ENCODE measurements at regions not wholly inside any gene's neighbourhood (a gene's known extent, or its start where the extent isn't known, plus 50 kb on each side); places are given as distances from the start of the nearest gene placed in this dataset.

DNA sequence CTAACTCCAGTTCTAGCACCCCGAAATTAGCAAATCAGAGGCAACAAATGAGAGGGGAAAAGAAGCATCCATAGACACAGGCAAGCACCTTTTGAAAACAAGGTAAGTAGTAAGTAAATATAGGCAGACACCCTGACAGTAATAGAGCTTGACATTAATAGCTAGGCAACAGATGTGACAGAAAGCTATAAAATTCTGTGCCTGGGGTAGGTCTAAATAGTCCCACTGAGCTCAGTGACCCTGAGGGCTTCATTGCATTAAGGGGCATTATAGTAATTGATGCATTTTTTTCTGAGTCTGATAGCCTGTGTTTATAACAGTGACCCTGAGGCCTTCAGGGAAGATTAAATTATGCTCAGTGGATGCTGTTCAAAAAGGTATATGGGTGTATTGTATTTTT lies 197.1 kb downstream of the HIPK3 start:
- H3K4me1 ChIP-seq = no peaks in the 10 kb centered on the region
- no peak overlapping the region for H3K4me3 ChIP-seq
- no peaks in the 10 kb centered on the region for H4K20me1 ChIP-seq
- no peaks in the 10 kb centered on the region for H3K9me3 ChIP-seq (replicated peaks in 1 of 11)
- no peak overlapping the region for H3K27ac ChIP-seq
- no peak overlapping the region for H3K4me2 ChIP-seq
- TF ChIP-seq Cebpa-rat (IDR thresholded peaks at IDR 0.05) = no peak
- no peak overlapping the region for H3K9ac ChIP-seq
- no peaks in the 10 kb centered on the region for H3K27me3 ChIP-seq
- no peaks in the 10 kb centered on the region for H3K36me3 ChIP-seq

GRCh38 chr11:33452836-33453624 lies 195.8 kb downstream of the HIPK3 start:
- no peak for TF ChIP-seq Cebpa-rat (IDR thresholded peaks at IDR 0.05)
- Histone ChIP-seq H3K4me3 (no peak overlapping the region), H3K9me3 (replicated peaks in 1 of 11) (no peaks in the 10 kb centered on the region), H4K20me1 (no peaks in the 10 kb centered on the region), H3K27me3 (no peaks in the 10 kb centered on the region), H3K27ac (no peak overlapping the region), H3K36me3 (no peaks in the 10 kb centered on the region), H3K4me1 (no peaks in the 10 kb centered on the region), H3K4me2 (no peak overlapping the region), H3K9ac (no peak overlapping the region)

DNA sequence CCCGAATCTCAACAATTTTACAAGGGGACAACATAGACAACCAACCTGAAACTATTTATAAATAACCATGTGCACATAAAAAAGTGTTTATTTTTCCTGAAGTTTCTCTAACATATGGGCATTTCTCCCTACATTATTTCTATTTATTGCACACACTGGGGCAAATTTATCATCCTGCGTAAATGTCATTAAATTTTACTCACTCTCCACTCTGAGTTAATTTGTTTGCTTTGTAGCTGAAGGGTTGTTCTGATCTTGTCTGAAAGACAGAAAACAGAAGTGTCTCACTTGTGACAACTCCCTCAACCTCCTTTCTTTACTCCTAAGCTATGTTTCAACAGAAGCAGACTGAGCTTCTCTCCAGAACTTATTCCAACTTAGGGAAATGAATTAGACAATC lies 194.2 kb downstream of the HIPK3 start:
- Histone ChIP-seq H4K20me1 (no peaks in the 10 kb centered on the region), H3K9ac (no peak overlapping the region), H3K4me1 (no peaks in the 10 kb centered on the region; a peak in 1 of 20 replicates), H3K9me3 (replicated peaks in 1 of 11) (no peaks in the 10 kb centered on the region), H3K27ac (no peak overlapping the region), H3K27me3 (no peaks in the 10 kb centered on the region), H3K36me3 (no peaks in the 10 kb centered on the region), H3K4me2 (no peak overlapping the region), H3K4me3 (no peak overlapping the region)
- TF ChIP-seq Cebpa-rat (IDR thresholded peaks at IDR 0.05) = no peak

GRCh38 chr11:33449798-33450197 lies 192.6 kb downstream of the HIPK3 start:
- no peak overlapping the region for H3K27ac ChIP-seq
- TF ChIP-seq Cebpa-rat (IDR thresholded peaks at IDR 0.05) = no peak
- no peak overlapping the region for H3K4me3 ChIP-seq

DNA sequence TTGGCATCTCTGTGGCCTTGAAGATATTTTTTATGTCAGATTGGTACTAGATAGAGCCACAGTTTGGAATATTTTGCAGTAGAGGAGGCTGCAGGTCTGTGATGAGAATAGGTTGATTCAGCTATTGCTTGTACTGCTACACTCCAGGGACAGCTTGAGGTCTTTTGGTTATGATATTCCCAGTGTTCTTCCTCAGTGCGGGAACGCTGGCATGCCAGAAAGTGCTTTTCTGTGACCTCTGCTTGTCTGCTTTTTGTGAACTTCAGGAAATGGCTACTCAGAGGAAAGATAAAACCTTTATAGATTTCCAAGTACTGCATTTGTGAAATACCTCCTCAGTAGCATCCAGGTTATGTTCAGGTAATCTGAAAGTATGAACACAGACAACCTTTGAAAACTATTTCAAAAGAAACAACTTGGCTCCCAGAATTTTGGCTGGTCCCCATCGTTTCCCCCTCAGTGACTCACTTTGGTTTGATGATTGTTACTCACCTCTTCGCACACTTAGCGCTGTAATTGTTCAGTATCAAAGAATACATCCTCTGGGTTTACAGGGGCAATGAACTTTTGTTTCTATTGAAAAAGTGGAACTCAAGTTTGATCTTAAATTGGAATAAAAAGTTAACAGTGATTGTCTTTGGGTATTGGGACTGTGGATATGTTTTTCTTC lies 191.4 kb downstream of the HIPK3 start:
- no peak overlapping the region for H3K4me3 ChIP-seq
- no peaks in the 10 kb centered on the region for H3K27me3 ChIP-seq
- peaks cover 0 to 16% (median 4%) of the 10 kb centered on the region in 11 experiments; a peak in 4 of 22 replicates for H3K9me3 ChIP-seq (replicated peaks in 1 of 11)
- no peaks in the 10 kb centered on the region for H4K20me1 ChIP-seq
- H3K36me3 ChIP-seq = no peaks in the 10 kb centered on the region
- no peak overlapping the region for H3K4me2 ChIP-seq
- H3K9ac ChIP-seq = no peak overlapping the region
- H3K4me1 ChIP-seq = peaks cover 0 to 3% (median 0%) of the 10 kb centered on the region in 10 experiments; a peak in 2 of 20 replicates
- TF ChIP-seq Cebpa-rat (IDR thresholded peaks at IDR 0.05) = no peak
- H3K27ac ChIP-seq = no peak overlapping the region

More at GRCh38 chr11:33449798-33450197, 192.6 kb downstream of the HIPK3 start:
- peaks cover 0 to 3% (median 0%) of the 10 kb centered on the region in 10 experiments; a peak in 2 of 20 replicates for H3K4me1 ChIP-seq
- no peak overlapping the region for H3K9ac ChIP-seq
- H3K36me3 ChIP-seq = no peaks in the 10 kb centered on the region
- no peaks in the 10 kb centered on the region for H4K20me1 ChIP-seq
- peaks cover 0 to 14% (median 4%) of the 10 kb centered on the region in 11 experiments; a peak in 4 of 22 replicates for H3K9me3 ChIP-seq (replicated peaks in 1 of 11)
- no peak overlapping the region for H3K4me2 ChIP-seq
- no peaks in the 10 kb centered on the region for H3K27me3 ChIP-seq

- Histone ChIP-seq H3K27me3 (no peaks in the 10 kb centered on the region), H3K4me2 (0 out of 22 replicates have a peak overlapping the region, but pooled peaks of 1 of the 11 experiments have one; percentile 10), H3K9ac (no peak overlapping the region), H3K36me3 (no peaks in the 10 kb centered on the region), H3K27ac (no peak overlapping the region), H3K9me3 (replicated peaks in 1 of 11) (peaks cover 0 to 22% (median 4%) of the 10 kb centered on the region in 11 experiments; a peak in 5 of 22 replicates), H3K4me1 (peaks cover 0 to 3% (median 0%) of the 10 kb centered on the region in 10 experiments; a peak in 2 of 20 replicates), H3K4me3 (no peak overlapping the region), H4K20me1 (no peaks in the 10 kb centered on the region)
- TF ChIP-seq Cebpa-rat (IDR thresholded peaks at IDR 0.05) = no peak
Measured at GRCh38 chr11:33445761-33446161, 188.6 kb downstream of the HIPK3 start.

DNA sequence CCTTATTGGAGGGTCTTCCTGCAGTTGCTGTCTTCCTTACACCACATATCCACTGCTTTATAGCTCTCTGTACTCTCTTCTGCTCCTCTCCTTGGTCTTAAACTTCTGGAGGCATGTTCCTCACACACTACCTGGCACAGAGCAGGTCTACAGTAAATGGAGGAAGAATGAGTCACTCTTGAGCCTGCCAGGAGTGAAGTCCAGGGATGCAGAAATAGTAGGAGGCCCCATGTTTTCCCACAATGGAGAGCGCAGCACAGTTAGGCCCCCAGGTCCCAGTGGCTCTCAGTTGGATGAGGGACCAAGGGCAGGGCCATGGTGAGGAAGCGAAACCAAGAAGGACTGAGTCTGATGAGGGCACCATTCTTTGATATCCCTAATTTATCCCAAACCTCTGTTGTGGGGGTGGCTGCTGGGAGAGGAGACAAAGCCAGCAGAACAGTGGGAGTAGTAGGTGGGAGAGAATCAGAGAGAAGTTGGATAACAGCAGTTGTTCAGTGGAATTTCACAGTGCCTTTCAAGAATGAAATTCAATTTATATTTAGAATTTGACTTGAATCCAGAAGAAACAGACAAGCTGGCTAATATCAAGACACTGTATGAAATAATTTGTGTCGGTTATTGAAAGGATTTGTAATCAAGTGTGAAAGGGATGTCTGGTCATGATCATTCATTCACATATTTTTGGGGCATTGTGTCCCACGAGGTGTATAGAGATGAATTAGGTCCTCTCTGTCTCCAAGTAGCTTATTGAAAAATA lies 187.8 kb downstream of the HIPK3 start:
- H3K4me1 ChIP-seq = peaks cover 0 to 3% (median 0%) of the 10 kb centered on the region in 10 experiments; a peak in 2 of 20 replicates
- H3K9me3 ChIP-seq (replicated peaks in 1 of 11) = peaks cover 0 to 22% (median 4%) of the 10 kb centered on the region in 11 experiments; a peak in 5 of 22 replicates
- no peak overlapping the region for H3K9ac ChIP-seq
- H3K27me3 ChIP-seq = no peaks in the 10 kb centered on the region
- H3K27ac ChIP-seq = no peak overlapping the region
- no peaks in the 10 kb centered on the region for H4K20me1 ChIP-seq
- no peak for TF ChIP-seq Cebpa-rat (IDR thresholded peaks at IDR 0.05)
- no peaks in the 10 kb centered on the region for H3K36me3 ChIP-seq
- no peak overlapping the region for H3K4me3 ChIP-seq
- H3K4me2 ChIP-seq = no peak overlapping the region

DNA sequence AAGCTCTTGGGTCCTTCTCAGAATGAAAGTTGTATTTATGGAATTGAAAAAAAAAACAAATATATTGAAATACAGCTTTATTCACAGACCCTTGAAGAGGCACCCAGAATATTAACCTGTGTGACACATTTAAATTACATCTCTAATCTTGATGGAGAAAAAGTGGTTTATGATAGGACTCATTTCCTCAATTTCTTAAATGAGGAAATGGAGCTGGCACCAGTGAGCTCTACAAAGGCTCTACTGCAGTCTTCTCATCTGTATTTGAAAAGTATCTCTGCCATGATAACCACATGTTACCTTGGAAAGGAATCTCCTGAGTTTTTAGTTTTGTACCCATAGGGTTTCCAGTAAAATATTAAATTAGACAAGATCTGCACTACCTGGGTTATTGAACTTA lies 186.5 kb downstream of the HIPK3 start:
- H3K36me3 ChIP-seq = no peaks in the 10 kb centered on the region
- H3K9ac ChIP-seq = no peak overlapping the region
- no peaks in the 10 kb centered on the region for H4K20me1 ChIP-seq
- H3K27ac ChIP-seq = no peak overlapping the region
- H3K27me3 ChIP-seq = no peaks in the 10 kb centered on the region
- no peak overlapping the region for H3K4me3 ChIP-seq
- H3K4me2 ChIP-seq = no peak overlapping the region
- peaks cover 0 to 22% (median 4%) of the 10 kb centered on the region in 11 experiments; a peak in 5 of 22 replicates for H3K9me3 ChIP-seq (replicated peaks in 1 of 11)
- TF ChIP-seq Cebpa-rat (IDR thresholded peaks at IDR 0.05) = no peak
- peaks cover 0 to 3% (median 0%) of the 10 kb centered on the region in 10 experiments; a peak in 2 of 20 replicates for H3K4me1 ChIP-seq

DNA sequence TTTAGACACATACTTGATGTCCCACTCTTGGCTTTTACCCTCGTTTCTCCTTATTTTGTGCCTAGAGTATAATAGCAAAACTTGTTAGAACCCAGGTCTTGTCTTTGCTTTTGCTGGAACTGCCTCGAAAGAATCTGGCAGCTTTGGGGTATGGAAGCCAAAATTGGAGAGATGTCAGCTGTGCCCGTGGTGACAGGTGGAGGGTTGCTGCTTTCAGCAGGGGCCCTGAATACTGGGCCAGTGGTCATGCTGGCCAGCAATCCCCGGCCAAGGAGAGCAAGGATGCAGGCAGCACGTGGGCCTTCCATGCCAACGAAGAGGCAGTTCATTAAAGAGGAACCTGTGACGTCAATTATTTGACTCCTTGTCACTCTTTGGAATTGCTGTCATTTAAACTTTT lies 181.1 kb downstream of the HIPK3 start:
- Histone ChIP-seq H3K4me2 (no peak overlapping the region), H3K36me3 (no peaks in the 10 kb centered on the region), H3K4me1 (no peaks in the 10 kb centered on the region), H4K20me1 (no peaks in the 10 kb centered on the region), H3K4me3 (no peak overlapping the region), H3K9me3 (replicated peaks in 1 of 11) (peaks cover 9 to 21% (median 14%) of the 10 kb centered on the region in 11 experiments), H3K9ac (no peak overlapping the region), H3K27ac (no peak overlapping the region), H3K27me3 (no peaks in the 10 kb centered on the region)
- no peak for TF ChIP-seq Cebpa-rat (IDR thresholded peaks at IDR 0.05)
